ENCODE measurements at regions not wholly inside any gene's neighbourhood (a gene's known extent, or its start where the extent isn't known, plus 50 kb on each side); places are given as distances from the start of the nearest gene placed in this dataset.

DNA sequence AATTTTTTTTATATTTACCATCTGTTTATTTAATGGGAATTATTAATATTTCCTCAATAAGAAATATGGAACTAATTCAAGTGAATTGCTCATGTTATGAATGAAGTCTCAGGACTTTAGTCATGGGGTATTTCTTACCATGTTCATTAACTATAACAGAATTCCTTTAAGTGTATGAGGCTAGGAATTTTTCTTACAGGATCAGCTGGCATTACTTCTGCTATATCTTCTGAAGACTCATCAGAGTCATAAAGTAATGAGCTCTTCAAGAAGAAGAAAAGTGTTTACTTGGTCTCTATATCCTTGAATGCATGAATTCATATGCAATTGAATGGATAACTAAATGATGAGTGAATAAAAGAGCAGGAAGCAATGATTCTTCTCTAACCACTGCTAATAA lies 486.8 kb upstream of the THBS1 start:
- TF ChIP-seq CTCF (IDR thresholded peaks at IDR 0.05; ENCODE audit: extremely low read depth in 1 of 2, insufficient read depth in 1 of 2, low read depth in 1 of 2, low read length in 2 of 2) = no peak
- TF ChIP-seq EZH2 (IDR thresholded peaks at IDR 0.05; ENCODE audit: borderline replicate concordance, low read depth, low read length, severe bottlenecking) = no peak

All from endothelial cell of umbilical vein (primary cell).